ENCODE measurements at regions not wholly inside any gene's neighbourhood (a gene's known extent, or its start where the extent isn't known, plus 50 kb on each side); places are given as distances from the start of the nearest gene placed in this dataset.

DNA sequence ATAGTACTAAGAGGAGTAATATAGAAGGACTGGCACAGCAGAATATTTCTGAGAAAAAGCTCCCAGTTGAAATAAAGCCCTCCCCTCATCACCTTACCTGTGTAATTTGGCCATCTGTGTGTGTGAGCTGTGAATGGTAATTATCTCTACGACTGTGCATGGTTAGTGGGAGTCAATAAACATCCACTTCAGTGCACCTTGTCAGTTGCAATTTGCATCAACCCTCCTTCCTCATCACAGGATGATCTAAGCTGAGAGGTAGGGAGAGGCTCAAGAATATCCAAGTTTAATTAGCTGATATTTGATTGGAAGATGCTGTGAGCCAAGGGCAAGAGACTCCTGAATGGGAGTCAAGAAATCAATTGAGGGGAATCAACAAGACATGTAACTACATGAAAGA is 694.9 kb upstream of the KLHL29 start:
- BruUV-seq (replicated peaks), result no TSS peak
- no peaks in the 10 kb centered on the region for H3K79me1 ChIP-seq (ENCODE audit: low read depth in 1 of 2, low read length in 2 of 2)
- TF ChIP-seq MXI1 (IDR thresholded peaks at IDR 0.05; ENCODE audit: borderline replicate concordance, low read depth, low read length) (no peak), FOS (IDR thresholded peaks at IDR 0.05; ENCODE audit: low read depth, low read length) (no peak), RCOR1 (IDR thresholded peaks at IDR 0.05; ENCODE audit: insufficient replicate concordance, low read length) (no peak), CEBPB (IDR thresholded peaks at IDR 0.05; ENCODE audit: low read depth, low read length) (no peak), MAFK (IDR thresholded peaks at IDR 0.05; ENCODE audit: low read depth, low read length) (no peak), NFE2L2 (IDR thresholded peaks at IDR 0.05; ENCODE audit: low read depth, low read length) (no peak), BHLHE40 (IDR thresholded peaks at IDR 0.05; ENCODE audit: low read depth, low read length) (no peak), MAZ (IDR thresholded peaks at IDR 0.05; ENCODE audit: borderline replicate concordance, low read depth, low read length) (no peak), RAD21 (IDR thresholded peaks at IDR 0.05; ENCODE audit: low read length) (no peak), CTCF (conservative IDR thresholded peaks at IDR 0.05; ENCODE audit: low read depth, low read length) (no peak), ELK1 (IDR thresholded peaks at IDR 0.05; ENCODE audit: borderline replicate concordance, low read depth, low read length) (no peak), CHD1 (IDR thresholded peaks at IDR 0.05; ENCODE audit: low read depth, low read length) (no peak), POLR2A (IDR thresholded peaks at IDR 0.05; ENCODE audit: low read depth, low read length) (no peak), RFX5 (IDR thresholded peaks at IDR 0.05; ENCODE audit: low read depth, low read length) (no peak), SMC3 (IDR thresholded peaks at IDR 0.05; ENCODE audit: low read depth, low read length) (no peak)
- TF ChIP-seq, protein P1, sequence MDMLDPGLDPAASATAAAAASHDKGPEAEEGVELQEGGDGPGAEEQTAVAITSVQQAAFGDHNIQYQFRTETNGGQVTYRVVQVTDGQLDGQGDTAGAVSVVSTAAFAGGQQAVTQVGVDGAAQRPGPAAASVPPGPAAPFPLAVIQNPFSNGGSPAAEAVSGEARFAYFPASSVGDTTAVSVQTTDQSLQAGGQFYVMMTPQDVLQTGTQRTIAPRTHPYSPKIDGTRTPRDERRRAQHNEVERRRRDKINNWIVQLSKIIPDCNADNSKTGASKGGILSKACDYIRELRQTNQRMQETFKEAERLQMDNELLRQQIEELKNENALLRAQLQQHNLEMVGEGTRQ (IDR thresholded peaks at IDR 0.05; ENCODE audit: low read depth, low read length), result no peak

More for the DNA sequence above, 694.9 kb upstream of the KLHL29 start:
- Histone ChIP-seq H4K5ac (ENCODE audit: low read depth, low read length) (no peak overlapping the region), H2AK9ac (replicated peaks; ENCODE audit: low read depth, low read length, poor library complexity) (no peak overlapping the region), H3K56ac (ENCODE audit: extremely low read depth, insufficient read depth, low read length) (no peak overlapping the region), H2AFZ (replicated peaks; ENCODE audit: low read length, poor library complexity) (no peak overlapping the region), H4K20me1 (ENCODE audit: insufficient read depth, low read length) (no peaks in the 10 kb centered on the region), H2BK20ac (ENCODE audit: low read depth, low read length) (no peak overlapping the region), H3K18ac (ENCODE audit: low read depth, low read length) (no peak overlapping the region), H3K4me2 (ENCODE audit: low read depth, low read length) (no peak overlapping the region), H4K91ac (ENCODE audit: insufficient read depth, low read depth, low read length) (no peak overlapping the region), H2BK120ac (ENCODE audit: low read depth, low read length) (no peak overlapping the region), H3K9me1 (ENCODE audit: insufficient read depth, low read length) (no peaks in the 10 kb centered on the region), H3K27ac (ENCODE audit: insufficient read depth, low read length) (no peak overlapping the region), H3K4me3 (ENCODE audit: insufficient read depth, low read depth, low read length) (no peak overlapping the region), H3K9me3 (ENCODE audit: control insufficient read depth, insufficient read depth, low read length) (peaks cover 10% of the 10 kb centered on the region; the same call in 1 of the 2 replicates), H3K4me1 (ENCODE audit: control insufficient read depth, insufficient read depth, low read length) (no peaks in the 10 kb centered on the region), H2AK5ac (ENCODE audit: low read depth, low read length) (no peak overlapping the region), H3K36me3 (ENCODE audit: control insufficient read depth, insufficient read depth, low read length) (no peaks in the 10 kb centered on the region), H2BK15ac (ENCODE audit: low read depth, low read length) (no peak overlapping the region), H3K4ac (ENCODE audit: low read depth, low read length) (no peak overlapping the region), H3K23ac (ENCODE audit: low read depth, low read length) (no peak overlapping the region), H2BK5ac (ENCODE audit: low read depth, low read length, poor library complexity, severe bottlenecking) (no peak overlapping the region), H3K9ac (ENCODE audit: low read depth, low read length) (no peak overlapping the region), H4K8ac (ENCODE audit: low read depth in 2 of 2, low read length in 2 of 2) (no peak overlapping the region), H3K27me3 (ENCODE audit: control insufficient read depth, insufficient read depth, low read length) (no peaks in the 10 kb centered on the region), H3K14ac (replicated peaks; ENCODE audit: low read depth, low read length) (no peak overlapping the region)
- intact Hi-C loops (cut with micrococcal nuclease) (no loop called here), in situ Hi-C loops (cut with MboI; ENCODE audit: low sequenced_read_pairs) (no loop called here), dilution Hi-C loops (cut with HindIII; ENCODE audit: low sequenced_read_pairs, unreplicated experiment) (no loop called here)
- ChIA-PET POLR2A (ENCODE audit: unreplicated experiment) (no interaction called here), CTCF (no interaction called here)
- DNase-seq (no peak), ATAC-seq (ENCODE audit: low read depth) (no peak)
- no CpG with 5 or more reads among the region's 1 CpG for WGBS, 2 experiments (ENCODE audit: extremely low coverage in 2 of 2, insufficient read length in 1 of 2)

Data from IMR-90 (cell line).